ENCODE measurements at regions not wholly inside any gene's neighbourhood (a gene's known extent, or its start where the extent isn't known, plus 50 kb on each side); places are given as distances from the start of the nearest gene placed in this dataset.

GRCh38 chr12:69129017-69129416 lies 110.4 kb upstream of the CPSF6 start (continued):
- TF ChIP-seq CUX1 (IDR thresholded peaks at IDR 0.05; ENCODE audit: insufficient replicate concordance, low read depth, low read length) (no peak), FOXK2 (IDR thresholded peaks at IDR 0.05) (no peak), ELK1 (IDR thresholded peaks at IDR 0.05; ENCODE audit: low read depth, low read length) (no peak), ZNF24 (IDR thresholded peaks at IDR 0.05) (no peak), NR2C1 (IDR thresholded peaks at IDR 0.05) (no peak)
- TF ChIP-seq, protein P1, sequence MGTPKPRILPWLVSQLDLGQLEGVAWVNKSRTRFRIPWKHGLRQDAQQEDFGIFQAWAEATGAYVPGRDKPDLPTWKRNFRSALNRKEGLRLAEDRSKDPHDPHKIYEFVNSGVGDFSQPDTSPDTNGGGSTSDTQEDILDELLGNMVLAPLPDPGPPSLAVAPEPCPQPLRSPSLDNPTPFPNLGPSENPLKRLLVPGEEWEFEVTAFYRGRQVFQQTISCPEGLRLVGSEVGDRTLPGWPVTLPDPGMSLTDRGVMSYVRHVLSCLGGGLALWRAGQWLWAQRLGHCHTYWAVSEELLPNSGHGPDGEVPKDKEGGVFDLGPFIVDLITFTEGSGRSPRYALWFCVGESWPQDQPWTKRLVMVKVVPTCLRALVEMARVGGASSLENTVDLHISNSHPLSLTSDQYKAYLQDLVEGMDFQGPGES (IDR thresholded peaks at IDR 0.05) = no peak
